NCI-H345 treated with DMSO at 0.1 percent for 48 hours (cell line): ENCODE measurements at regions not wholly inside any gene's neighbourhood (a gene's known extent, or its start where the extent isn't known, plus 50 kb on each side); places are given as distances from the start of the nearest gene placed in this dataset.
"Not testable (repeated sequence)": the region's sequence is repeated elsewhere in the genome, so short reads cannot be mapped to it uniquely, and the experiment has no call there.

ENCODE experiments used
- DNase-seq: peaks from one replicate; lab custom pipeline; 2025; ENCODE audit not compliant: unreplicated experiment; lab: John Stamatoyannopoulos, UW

GRCh38 chr1:34367954-34368353, 191.2 kb downstream of the C1orf94 start:
- no peak for DNase-seq

GRCh38 chr1:34369701-34370455, 193.2 kb downstream of the C1orf94 start:
- DNase-seq, result no peak

- no peak for DNase-seq
Measured at GRCh38 chr1:34370748-34371147, 194.0 kb downstream of the C1orf94 start.

DNA sequence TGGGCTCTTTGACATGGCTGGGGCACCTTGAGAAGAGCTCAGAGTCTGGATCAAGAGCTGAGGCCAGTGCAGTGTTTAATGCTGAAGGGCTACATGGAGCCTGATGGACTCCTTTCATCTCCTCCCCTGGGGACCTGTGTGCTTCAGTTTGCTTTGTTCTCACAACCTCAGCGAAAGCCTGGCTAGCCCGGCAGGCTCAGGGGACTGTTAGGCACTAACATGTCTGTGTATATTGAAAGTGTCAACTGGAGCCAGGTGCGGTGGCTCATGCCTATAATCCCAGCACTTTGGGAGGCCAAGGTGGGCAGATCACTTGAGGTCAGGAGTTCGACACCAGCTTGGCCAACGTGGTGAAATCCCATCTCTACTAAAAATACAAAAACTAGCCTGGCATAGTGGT, 194.5 kb downstream of the C1orf94 start:
- not testable (repeated sequence) for DNase-seq

GRCh38 chr1:34371829-34372532, 195.3 kb downstream of the C1orf94 start:
- DNase-seq, result no peak

DNA sequence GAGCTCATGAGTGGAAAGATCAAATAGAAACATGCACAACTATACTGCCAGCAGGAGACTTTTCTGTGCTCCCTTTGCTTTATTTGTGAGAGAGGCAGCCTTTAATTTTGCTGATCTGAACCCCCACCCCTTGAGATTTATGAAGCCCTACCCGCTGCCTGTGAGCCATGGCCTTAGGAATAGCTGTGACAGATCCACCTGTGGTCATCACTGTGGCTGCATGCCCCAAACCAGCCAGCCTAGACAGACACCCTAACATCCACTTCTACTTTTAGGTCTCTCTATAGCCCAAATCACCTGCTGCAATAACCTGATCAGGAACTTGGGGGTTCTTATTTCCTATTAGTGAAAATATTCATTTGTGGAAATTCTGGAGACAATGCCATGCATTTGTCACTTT, 196.2 kb downstream of the C1orf94 start:
- DNase-seq, result no peak

DNA sequence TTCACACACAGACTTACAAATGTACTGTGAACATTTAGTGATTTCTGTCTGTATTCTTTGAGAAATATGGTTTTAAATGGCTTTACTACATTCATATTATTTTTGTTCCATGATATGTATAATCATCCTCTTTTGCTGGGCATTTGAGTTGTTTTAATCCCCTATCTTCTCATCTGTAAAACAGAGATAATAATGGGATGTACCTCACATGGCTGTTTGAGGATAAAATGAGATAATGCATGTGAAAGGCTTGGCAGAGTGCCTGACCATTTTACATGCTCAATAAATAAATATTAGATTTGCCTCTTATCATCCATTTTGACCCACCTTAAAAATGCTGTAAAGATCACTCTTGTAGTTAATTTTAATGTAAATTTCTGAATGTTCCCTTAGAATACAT, 197.2 kb downstream of the C1orf94 start:
- DNase-seq, result no peak

DNA sequence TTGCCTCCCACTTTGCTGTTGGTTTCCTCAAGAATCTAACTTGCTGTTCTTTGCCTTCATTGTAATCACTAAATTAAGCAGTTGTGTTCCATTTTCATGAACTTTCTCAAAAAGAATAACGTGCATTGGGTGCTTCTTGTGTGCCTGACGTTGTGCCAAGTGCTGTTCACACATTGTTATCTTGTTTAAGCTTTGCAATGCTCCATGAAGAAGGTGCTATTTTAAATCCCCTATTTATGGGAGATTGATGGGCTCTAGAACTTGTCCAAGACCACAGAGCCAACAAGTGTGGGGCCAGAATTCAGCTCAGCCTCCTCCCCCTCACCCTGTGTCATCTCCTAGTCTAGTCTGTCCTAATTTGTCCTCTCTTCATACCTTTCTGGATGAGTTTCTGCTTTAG, 199.8 kb downstream of the C1orf94 start:
- no peak for DNase-seq

DNA sequence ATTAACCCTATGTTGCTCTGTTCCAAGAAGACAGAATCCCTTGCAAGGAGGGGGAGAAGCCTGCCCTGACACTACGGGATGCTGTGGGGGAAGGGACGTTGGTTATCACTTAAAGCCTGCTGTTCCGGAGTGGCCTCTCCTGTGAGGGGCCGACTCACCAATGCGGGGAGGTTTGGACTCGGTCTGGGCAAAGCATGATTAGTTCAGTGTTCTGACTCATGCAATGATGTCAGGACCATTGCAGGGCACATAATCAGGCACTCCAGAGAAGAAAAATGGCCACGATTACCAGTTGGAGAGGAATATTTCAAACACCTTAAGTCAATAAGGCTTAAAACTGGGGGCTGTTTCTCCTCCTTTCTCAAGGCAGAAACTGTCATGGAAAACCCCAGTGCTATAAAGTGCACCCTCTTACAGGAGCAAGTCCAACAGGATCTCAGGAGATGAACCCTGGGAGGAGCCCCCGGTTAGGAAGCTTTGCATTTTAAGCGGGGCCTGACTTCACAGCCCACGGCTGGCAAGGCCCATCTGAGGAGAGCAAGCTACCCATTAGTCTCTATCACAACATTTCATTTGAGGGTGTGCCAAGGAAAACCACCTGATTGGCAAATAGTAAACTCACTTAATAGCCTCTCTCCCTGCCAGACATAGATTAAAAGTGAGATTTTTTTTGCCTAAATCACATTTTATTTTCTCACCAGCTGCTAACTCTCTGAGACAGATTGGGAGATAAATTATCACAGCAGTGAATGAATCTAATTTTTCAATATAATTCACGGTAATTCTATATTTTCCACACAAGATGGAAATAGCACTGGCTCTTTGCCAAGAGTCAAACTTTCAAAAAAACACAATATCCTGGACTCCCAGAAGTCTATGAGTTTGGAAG, 202.5 kb downstream of the C1orf94 start:
- DNase-seq, result no peak

- DNase-seq, result no peak
Measured at GRCh38 chr1:34379911-34380310, 203.2 kb downstream of the C1orf94 start.

DNA sequence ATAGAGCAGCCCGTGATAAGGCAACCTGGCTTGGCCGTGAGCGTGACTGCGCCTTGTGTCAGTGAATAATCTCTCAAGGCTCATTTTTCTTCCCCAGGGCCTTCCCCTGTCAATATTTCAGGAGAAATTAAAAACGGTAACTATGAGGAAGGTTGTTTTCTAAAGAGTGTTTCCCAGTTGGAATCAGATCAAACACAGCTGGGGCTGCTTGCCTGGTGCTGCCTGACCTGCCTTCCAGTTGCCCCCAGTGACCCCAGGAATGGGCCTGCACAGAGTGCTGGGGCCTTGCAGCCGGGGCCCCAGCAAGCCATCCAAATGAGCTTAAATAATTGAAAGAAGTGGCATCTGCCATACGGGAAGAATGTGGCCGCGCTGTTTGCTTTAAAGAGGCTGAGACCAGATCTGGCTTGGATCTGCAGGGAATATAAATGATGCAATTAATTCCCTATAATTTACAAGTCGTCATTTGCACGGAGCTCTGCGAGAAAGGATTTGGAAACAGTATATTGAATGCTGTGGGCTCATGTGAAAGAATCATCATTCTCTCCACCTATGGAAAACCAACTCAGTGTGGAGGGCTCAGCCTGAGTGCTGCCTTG, 203.9 kb downstream of the C1orf94 start:
- no peak for DNase-seq

DNA sequence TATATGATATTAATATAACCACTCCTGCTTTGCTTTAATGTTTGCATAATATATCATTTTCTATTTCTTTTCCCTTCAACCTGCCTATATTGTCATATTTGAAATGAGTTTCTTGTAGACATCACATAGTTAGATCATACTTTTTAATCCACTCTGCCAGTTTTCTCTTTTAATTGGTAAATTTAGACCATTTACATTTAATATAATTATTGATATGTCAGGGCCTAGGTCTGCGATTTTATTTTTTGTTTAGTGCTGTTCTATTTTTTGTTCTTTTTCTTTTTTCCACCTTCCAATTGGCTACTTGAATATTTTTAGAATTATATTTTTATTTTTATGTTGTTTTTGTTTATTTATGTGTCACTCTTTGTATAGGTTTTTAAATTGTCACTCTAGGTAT, 213.3 kb downstream of the C1orf94 start:
- no peak for DNase-seq

DNA sequence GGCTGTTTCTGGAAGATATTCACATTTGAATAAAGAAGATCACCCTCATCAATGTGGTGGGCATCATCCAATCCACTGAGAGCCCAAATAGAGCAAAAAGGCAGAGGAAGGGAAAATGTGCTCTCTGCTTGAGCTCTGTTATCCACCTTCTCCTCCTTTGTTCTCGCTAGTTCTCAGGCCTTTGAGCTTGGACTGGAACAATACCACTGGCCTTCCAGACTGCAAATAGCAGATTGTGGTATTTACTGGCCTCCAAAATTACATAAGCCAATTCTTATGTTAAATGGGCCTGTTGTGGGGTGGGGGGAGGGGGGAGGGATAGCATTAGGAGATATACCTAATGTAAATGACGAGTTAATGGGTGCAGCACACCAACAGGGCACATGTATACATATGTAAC, 219.3 kb downstream of the C1orf94 start:
- DNase-seq, result no peak

GRCh38 chr1:34398241-34398915, 221.7 kb downstream of the C1orf94 start:
- DNase-seq, result no peak

DNA sequence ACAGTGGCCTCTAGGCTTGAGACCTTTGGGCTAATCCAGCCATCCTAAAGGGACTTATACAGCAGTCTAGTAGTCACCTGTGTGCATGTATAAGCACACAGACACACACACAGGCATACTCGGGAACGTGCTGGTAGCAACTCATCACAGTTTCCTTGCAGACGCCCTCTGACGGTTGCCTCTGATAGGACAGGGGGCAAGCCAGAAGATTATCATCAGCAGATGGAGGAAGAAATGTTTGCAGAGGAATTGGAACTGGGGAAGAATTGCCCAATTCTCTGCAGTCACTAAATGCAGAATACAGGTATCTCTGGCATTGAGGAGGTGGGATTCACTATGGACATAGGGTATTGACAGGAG, 222.2 kb downstream of the C1orf94 start:
- no peak for DNase-seq

DNA sequence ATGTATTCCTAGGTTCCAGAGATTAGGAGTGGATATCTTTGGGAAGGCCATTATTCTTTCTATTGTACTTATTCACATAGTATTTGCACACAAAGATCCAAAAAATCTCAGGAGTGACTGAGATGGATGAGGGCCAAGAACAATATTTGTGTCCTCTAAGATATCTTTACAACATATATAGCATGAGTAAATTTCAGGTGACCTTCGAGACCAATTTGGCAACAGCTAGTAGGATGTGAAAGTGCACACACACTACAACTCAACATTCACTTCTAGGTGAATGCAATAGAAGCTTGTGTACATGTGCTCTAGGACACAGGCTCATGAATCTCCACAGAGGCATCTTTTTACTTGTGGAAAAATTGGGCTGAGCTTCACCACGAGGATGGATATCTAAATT, 224.0 kb downstream of the C1orf94 start:
- no peak for DNase-seq

GRCh38 chr1:34403156-34403555, 226.4 kb downstream of the C1orf94 start:
- no peak for DNase-seq

- no peak for DNase-seq
Measured at GRCh38 chr1:34404804-34405203, 228.1 kb downstream of the C1orf94 start.

GRCh38 chr1:34405266-34405959, 228.7 kb downstream of the C1orf94 start:
- DNase-seq, result no peak

GRCh38 chr1:34406377-34406776, 229.7 kb downstream of the C1orf94 start:
- peak; percentile 25 for DNase-seq
